ENCODE measurements at regions not wholly inside any gene's neighbourhood (a gene's known extent, or its start where the extent isn't known, plus 50 kb on each side); places are given as distances from the start of the nearest gene placed in this dataset.

GRCh38 chr1:102163799-102164198 is 167.1 kb upstream of the OLFM3 start:
- no peak for TF ChIP-seq EP300 (IDR thresholded peaks at IDR 0.05)
- no peak for TF ChIP-seq POLR2A (IDR thresholded peaks at IDR 0.05)

Data from stomach (tissue), 4 donors.